Thyroid gland (tissue), 4 donors: ENCODE measurements at regions not wholly inside any gene's neighbourhood (a gene's known extent, or its start where the extent isn't known, plus 50 kb on each side); places are given as distances from the start of the nearest gene placed in this dataset.

Experiments
- DNase-seq, 2 donors: peaks; one replicate each; pipeline ENCODE4 v3.0.0-alpha.2; 2019
- H3K27ac ChIP-seq, 3 donors: fragments of 200-600 bp; sonication (generic); 1 replicate in 2 of 3; 2 replicates in 1 of 3; pipeline ENCODE4 v1.5.1; 2016 to 2019; ENCODE audit warnings: mild to moderate bottlenecking in 1 of 3, moderate library complexity in 1 of 3
- H3K27me3 ChIP-seq: fragments of 200-600 bp; sonication (generic); one replicate; pipeline ENCODE4 v1.5.1; 2019
- H3K36me3 ChIP-seq, 2 donors: fragments of 200-600 bp; sonication (generic); one replicate each; pipeline ENCODE4 v1.5.1; 2016 to 2019
- H3K4me1 ChIP-seq, 2 donors: fragments of 200-600 bp; sonication (generic); one replicate each; pipeline ENCODE4 v1.5.1; 2017 to 2019
- H3K4me3 ChIP-seq, 3 donors: fragments of 200-600 bp; sonication (generic); replicated peaks in 1 of 3; 1 replicate in 2 of 3; 2 replicates in 1 of 3; pipeline ENCODE4 v1.5.1; 2016; ENCODE audit warnings: mild to moderate bottlenecking in 1 of 3
- H3K9me3 ChIP-seq: fragments of 200-600 bp; sonication (generic); one replicate; pipeline ENCODE4 v1.5.1; 2017
- POLR2A ChIP-seq, 2 donors: fragments of 450-650 bp; IDR thresholded peaks; one replicate each; pipeline ENCODE4 v1.6.1; 2017; ENCODE audit warnings: antibody characterized with exemption in 2 of 2, mild to moderate bottlenecking in 2 of 2, moderate library complexity in 1 of 2
- WGBS, 2 donors: methylation state at CpG; one replicate each; pipeline ENCODE4 v1.1.5; 2017; 5-methylcytosine and 5-hydroxymethylcytosine counted together
- intact Hi-C: fragments of 100-400 bp; cut with DNase I; formaldehyde crosslinking; loops from one replicate; pipeline ENCODE4 v1.15.1; 2023
- TF ChIP-seq, protein P1 (sequence below), 6 experiments: fragments of 200-600 bp in 3 of 6; fragments of 450-650 bp in 3 of 6; sonication (generic) in 3 of 6; IDR thresholded peaks; one replicate each; pipeline ENCODE4 v1.5.1; 2016 to 2019; ENCODE audit warnings: antibody characterized with exemption in 6 of 6, mild to moderate bottlenecking in 2 of 6, inconsistent platforms in 1 of 6, moderate library complexity in 1 of 6

DNA sequence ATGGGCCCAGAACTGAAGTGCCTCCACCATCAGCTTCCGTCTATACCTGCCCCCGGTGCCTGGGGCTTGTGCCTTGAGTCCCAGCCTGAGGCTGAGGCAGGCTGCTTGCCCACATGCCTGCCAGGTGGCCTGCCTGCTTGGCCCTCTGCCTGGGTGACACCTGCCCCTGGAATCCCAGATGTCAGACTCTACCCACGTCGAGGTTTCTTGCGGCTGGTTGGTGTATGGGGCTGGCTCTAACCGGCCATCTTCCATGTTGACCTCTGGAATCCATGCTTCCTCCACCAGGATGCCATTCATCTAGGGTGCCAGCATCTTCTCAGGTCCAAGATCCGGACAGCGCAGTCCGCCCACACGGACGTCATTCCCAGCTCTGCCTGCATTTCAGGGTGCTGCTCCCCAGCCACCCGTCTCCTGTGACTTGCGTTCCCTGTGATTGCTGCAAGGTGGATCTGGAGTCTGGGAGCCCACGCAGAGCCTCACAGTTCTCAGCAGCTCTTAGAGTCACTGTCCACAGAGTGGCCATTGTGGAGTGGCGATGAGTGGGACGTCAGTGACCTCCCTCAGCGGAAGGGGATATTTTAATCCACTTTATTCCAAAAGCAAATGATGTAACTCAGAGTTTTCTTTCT, 298.1 kb downstream of the TCERG1L start:
- intact Hi-C loops = no loop called here
- H3K27ac ChIP-seq = no peak overlapping the region
- 89 to 90% methylated on average over 14 to 16 of the region's 17 CpGs for WGBS, 2 donors

DNA sequence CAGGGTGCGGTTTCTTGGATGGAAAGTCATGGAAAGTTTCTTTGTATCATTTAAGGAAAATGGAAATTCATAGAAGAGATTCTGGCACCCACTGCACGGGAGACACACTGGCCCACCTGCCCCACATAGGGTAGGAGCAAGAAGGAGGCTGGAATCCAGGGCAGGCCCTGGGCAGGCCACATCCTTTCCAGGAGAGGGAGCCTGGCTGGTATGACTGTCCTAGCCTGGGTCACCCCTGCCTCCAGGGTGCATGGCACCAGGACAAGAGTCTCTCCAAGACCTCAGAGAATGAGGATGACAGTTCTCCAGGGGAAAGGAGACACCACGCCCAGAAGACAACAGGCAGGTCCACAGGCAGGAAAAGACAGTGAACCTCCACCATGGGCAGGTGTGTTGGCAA, 297.2 kb downstream of the TCERG1L start:
- no peaks in the 10 kb centered on the region for H3K27me3 ChIP-seq
- intact Hi-C loops = no loop called here
- H3K27ac ChIP-seq = no peak overlapping the region
- H3K9me3 ChIP-seq = no peaks in the 10 kb centered on the region
- no peaks in the 10 kb centered on the region for H3K36me3 ChIP-seq
- H3K4me1 ChIP-seq = no peaks in the 10 kb centered on the region
- TF ChIP-seq, protein P1, sequence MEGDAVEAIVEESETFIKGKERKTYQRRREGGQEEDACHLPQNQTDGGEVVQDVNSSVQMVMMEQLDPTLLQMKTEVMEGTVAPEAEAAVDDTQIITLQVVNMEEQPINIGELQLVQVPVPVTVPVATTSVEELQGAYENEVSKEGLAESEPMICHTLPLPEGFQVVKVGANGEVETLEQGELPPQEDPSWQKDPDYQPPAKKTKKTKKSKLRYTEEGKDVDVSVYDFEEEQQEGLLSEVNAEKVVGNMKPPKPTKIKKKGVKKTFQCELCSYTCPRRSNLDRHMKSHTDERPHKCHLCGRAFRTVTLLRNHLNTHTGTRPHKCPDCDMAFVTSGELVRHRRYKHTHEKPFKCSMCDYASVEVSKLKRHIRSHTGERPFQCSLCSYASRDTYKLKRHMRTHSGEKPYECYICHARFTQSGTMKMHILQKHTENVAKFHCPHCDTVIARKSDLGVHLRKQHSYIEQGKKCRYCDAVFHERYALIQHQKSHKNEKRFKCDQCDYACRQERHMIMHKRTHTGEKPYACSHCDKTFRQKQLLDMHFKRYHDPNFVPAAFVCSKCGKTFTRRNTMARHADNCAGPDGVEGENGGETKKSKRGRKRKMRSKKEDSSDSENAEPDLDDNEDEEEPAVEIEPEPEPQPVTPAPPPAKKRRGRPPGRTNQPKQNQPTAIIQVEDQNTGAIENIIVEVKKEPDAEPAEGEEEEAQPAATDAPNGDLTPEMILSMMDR (IDR thresholded peaks at IDR 0.05) = no peak
- no peak for TF ChIP-seq POLR2A (IDR thresholded peaks at IDR 0.05)
- no peak for DNase-seq
- 85 to 89% methylated on average over 3 of the region's 3 CpGs for WGBS, 2 donors
- no peak overlapping the region for H3K4me3 ChIP-seq

More for the DNA sequence above, 298.1 kb downstream of the TCERG1L start:
- H3K36me3 ChIP-seq = no peaks in the 10 kb centered on the region
- no peak for DNase-seq
- H3K9me3 ChIP-seq = no peaks in the 10 kb centered on the region
- H3K27me3 ChIP-seq = no peaks in the 10 kb centered on the region
- H3K4me3 ChIP-seq = no peak overlapping the region
- TF ChIP-seq, protein P1 (IDR thresholded peaks at IDR 0.05) = no peak
- no peak for TF ChIP-seq POLR2A (IDR thresholded peaks at IDR 0.05)
- no peaks in the 10 kb centered on the region for H3K4me1 ChIP-seq

DNA sequence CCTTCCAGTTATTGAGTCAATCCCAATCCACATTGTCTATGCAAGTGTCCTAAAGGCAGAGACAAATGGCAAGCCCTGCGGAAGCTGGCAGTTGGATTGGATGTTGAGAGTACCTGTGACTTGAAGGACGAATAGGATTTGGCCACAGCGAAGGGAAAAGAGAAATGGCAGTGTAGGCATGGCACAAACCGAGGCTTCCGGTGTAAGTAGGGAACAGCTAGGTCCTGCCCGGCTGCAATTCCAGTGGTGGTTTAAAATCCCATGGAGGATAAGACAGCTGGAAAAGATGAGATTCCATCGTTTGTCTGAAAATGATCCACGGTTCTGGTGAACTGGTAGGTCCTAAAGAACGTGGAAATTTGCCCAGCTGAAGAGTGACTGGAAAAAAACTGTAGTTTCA, 296.2 kb downstream of the TCERG1L start:
- DNase-seq = no peak
- WGBS, 2 donors = 87 to 88% methylated on average over 9 of the region's 9 CpGs
- no peak for TF ChIP-seq POLR2A (IDR thresholded peaks at IDR 0.05)
- TF ChIP-seq, protein P1 (IDR thresholded peaks at IDR 0.05) = no peak
- no peaks in the 10 kb centered on the region for H3K36me3 ChIP-seq
- H3K9me3 ChIP-seq = no peaks in the 10 kb centered on the region
- no peaks in the 10 kb centered on the region for H3K4me1 ChIP-seq
- H3K4me3 ChIP-seq = no peak overlapping the region
- intact Hi-C loops = no loop called here
- H3K27ac ChIP-seq = no peak overlapping the region
- H3K27me3 ChIP-seq = no peaks in the 10 kb centered on the region

DNA sequence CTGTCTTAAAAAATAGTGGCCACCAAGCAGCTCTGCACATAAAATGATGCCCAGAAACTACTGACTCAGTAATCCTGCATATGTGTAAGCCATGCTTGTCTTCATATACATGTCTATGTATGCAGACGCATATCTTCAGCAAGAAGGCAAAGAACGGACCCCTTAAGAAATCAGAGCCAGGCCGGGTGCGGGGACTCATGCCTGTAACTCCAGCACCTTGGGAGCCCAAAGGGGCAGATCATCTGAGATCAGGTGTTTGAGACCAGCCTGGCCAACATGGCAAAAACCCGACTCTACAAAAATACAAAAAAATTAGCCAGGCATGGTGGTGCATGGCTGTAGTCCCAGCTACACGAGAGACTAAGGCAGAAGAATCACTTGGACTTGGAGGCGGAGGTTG, 295.0 kb downstream of the TCERG1L start:
- intact Hi-C loops = no loop called here
- TF ChIP-seq, protein P1 (IDR thresholded peaks at IDR 0.05) = no peak
- TF ChIP-seq POLR2A (IDR thresholded peaks at IDR 0.05) = no peak

GRCh38 chr10:131017566-131018285, 293.8 kb downstream of the TCERG1L start:
- TF ChIP-seq, protein P1 (IDR thresholded peaks at IDR 0.05) = no peak

More for the DNA sequence above, 295.0 kb downstream of the TCERG1L start:
- WGBS, 2 donors = 91 to 93% methylated on average over 7 of the region's 7 CpGs
- H3K9me3 ChIP-seq = no peaks in the 10 kb centered on the region
- no peaks in the 10 kb centered on the region for H3K27me3 ChIP-seq
- H3K4me1 ChIP-seq = no peaks in the 10 kb centered on the region
- H3K27ac ChIP-seq = no peak overlapping the region
- H3K4me3 ChIP-seq = no peak overlapping the region
- H3K36me3 ChIP-seq = no peaks in the 10 kb centered on the region
- no peak for DNase-seq

More at GRCh38 chr10:131017566-131018285, 293.8 kb downstream of the TCERG1L start:
- Histone ChIP-seq H3K4me3 (no peak overlapping the region), H3K9me3 (no peaks in the 10 kb centered on the region), H3K27ac (no peak overlapping the region), H3K36me3 (no peaks in the 10 kb centered on the region), H3K4me1 (no peaks in the 10 kb centered on the region), H3K27me3 (no peaks in the 10 kb centered on the region)
- 77 to 84% methylated on average over 9 of the region's 9 CpGs for WGBS, 2 donors
- intact Hi-C loops = no loop called here
- no peak for DNase-seq
